ENCODE measurements at regions not wholly inside any gene's neighbourhood (a gene's known extent, or its start where the extent isn't known, plus 50 kb on each side); places are given as distances from the start of the nearest gene placed in this dataset.
A peak's percentile ranks its signal among the peaks of the same experiment; 100 is the strongest.

DNA sequence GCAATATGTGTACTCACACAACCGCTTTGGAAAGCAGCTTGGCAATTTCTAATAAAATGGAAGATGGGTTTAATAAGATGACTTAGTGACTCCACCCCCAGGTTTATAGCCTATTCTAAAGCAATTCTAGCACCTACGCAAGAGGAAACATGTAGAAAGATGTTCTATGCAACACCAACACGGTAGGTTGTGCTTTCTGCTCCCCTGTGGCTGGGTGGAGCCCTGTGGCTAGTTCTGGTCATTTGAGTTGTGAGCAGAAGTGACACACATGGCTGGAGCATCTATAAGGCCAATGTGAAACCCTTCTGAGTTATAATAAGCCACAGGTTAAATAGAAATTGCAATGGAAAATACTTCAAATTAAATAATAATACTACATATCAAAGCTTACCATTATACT lies 310.7 kb downstream of the CD83 start:
- H3K36me3 ChIP-seq, result no peaks in the 10 kb centered on the region
- H3K27ac ChIP-seq (replicated peaks), result no peak overlapping the region
- H3K4me1 ChIP-seq, result peaks cover 28% of the 10 kb centered on the region
- no peak for TF ChIP-seq CTCF (IDR thresholded peaks at IDR 0.05; ENCODE audit: borderline replicate concordance)
- H3K4me3 ChIP-seq, result no peak overlapping the region
- no peaks in the 10 kb centered on the region for H3K27me3 ChIP-seq (ENCODE audit: low read depth)
- DNase-seq, result no peak
- H3K9me3 ChIP-seq (replicated peaks), result no peaks in the 10 kb centered on the region
- intact Hi-C loops (cut with micrococcal nuclease), result no loop called here

DNA sequence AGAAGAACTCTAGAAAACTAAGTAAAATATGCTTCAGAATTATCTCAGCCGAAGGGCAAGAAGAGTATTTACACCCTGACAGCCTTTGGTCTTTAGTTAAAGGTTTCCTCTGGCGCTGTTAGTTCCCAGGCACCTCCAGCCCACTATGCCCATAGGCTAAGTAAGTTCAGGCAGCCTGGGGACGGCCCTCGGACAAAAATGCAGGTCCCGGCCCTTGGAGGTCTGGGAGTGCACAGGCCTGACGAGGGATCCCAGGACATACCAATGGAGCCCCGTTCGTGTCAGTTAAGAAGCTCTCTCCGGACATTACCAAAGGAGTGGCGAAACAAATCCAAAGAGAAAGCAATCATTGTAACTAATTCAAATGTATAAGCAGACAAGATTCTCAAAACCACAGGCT lies 311.8 kb downstream of the CD83 start:
- no peak for TF ChIP-seq CTCF (IDR thresholded peaks at IDR 0.05; ENCODE audit: borderline replicate concordance)
- Histone ChIP-seq H3K4me1 (peaks cover 25% of the 10 kb centered on the region), H3K9me3 (replicated peaks) (no peaks in the 10 kb centered on the region), H3K27ac (replicated peaks) (no peak overlapping the region), H3K36me3 (no peaks in the 10 kb centered on the region), H3K4me3 (no peak overlapping the region), H3K27me3 (ENCODE audit: low read depth) (no peaks in the 10 kb centered on the region)
- intact Hi-C loops (cut with micrococcal nuclease), result no loop called here
- no peak for DNase-seq

DNA sequence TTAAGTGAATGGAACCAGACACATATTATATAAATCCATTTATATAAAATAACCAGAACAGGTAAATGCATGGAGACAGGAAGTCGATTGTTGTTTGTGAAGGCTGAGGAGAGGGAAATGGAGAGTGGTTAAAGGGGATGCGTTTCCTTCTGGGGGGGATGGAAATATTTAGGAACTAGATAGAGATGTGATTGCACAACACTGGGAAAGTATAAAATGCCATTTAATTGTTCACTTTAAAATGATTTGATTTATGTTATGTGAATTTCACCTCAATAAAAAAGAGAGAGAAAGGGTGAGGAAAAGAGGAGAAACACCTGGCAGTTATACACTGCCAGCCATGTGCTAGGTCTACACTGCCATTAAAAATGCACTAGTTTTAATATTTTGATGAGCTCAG lies 312.6 kb downstream of the CD83 start:
- H3K4me3 ChIP-seq, result no peak overlapping the region
- intact Hi-C loops (cut with micrococcal nuclease), result no loop called here
- H3K27me3 ChIP-seq (ENCODE audit: low read depth), result no peaks in the 10 kb centered on the region
- TF ChIP-seq CTCF (IDR thresholded peaks at IDR 0.05; ENCODE audit: borderline replicate concordance), result no peak
- H3K27ac ChIP-seq (replicated peaks), result no peak overlapping the region
- no peaks in the 10 kb centered on the region for H3K36me3 ChIP-seq
- peaks cover 32% of the 10 kb centered on the region for H3K4me1 ChIP-seq
- DNase-seq, result no peak
- no peaks in the 10 kb centered on the region for H3K9me3 ChIP-seq (replicated peaks)

- TF ChIP-seq CTCF (IDR thresholded peaks at IDR 0.05; ENCODE audit: borderline replicate concordance), result no peak
- no peaks in the 10 kb centered on the region for H3K27me3 ChIP-seq (ENCODE audit: low read depth)
- no peaks in the 10 kb centered on the region for H3K36me3 ChIP-seq
- peak overlapping the region; percentile 59 for H3K4me3 ChIP-seq
- no peaks in the 10 kb centered on the region for H3K9me3 ChIP-seq (replicated peaks)
- no peak for DNase-seq
- peak overlapping the region; percentile 81 for H3K27ac ChIP-seq (replicated peaks)
- intact Hi-C loops (cut with micrococcal nuclease), result no loop called here
- H3K4me1 ChIP-seq, result peaks cover 35% of the 10 kb centered on the region
Measured at GRCh38 chr6:14431385-14432330, 314.1 kb downstream of the CD83 start.

DNA sequence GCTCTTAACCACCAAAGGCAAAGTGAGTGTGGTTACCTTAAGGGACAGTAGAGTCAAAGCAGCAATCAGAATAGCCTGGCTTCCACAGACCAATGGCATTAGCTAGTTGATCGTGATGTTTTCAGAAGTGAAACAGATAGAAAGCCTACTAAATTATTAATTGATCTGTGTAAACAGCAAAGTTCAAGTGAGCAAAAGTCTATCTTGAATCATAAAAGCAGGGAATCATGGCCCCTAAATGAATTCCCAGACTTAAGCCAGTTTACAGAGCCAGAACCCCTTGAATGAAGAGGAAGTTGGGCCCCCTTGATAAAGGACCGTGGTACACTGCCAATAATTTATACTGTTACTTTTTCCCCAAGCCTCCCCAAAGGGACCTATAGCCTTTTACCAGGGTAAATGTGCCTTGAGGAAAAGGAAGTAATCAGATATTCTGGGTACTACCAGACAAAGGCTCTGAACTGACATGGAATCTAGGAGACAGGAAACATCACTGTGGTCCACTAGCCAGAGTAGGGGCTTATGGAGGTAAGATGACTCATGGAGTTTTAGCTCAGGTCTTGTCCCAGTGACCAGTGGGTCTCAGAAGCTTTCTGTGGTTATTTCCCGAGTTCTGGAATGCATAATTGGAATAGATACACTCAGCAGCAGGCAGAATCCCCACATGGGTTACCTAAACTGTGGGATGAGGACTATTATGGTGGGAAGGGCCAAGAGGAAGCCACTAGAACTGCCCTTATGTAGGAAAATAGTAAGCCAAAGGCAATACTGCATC lies 317.5 kb downstream of the CD83 start:
- Histone ChIP-seq H3K9me3 (replicated peaks) (no peaks in the 10 kb centered on the region), H3K4me3 (no peak overlapping the region), H3K27me3 (ENCODE audit: low read depth) (no peaks in the 10 kb centered on the region), H3K4me1 (peaks cover 49% of the 10 kb centered on the region), H3K36me3 (no peaks in the 10 kb centered on the region), H3K27ac (replicated peaks) (no peak overlapping the region)
- no peak for TF ChIP-seq CTCF (IDR thresholded peaks at IDR 0.05; ENCODE audit: borderline replicate concordance)
- no peak for DNase-seq
- intact Hi-C loops (cut with micrococcal nuclease), result no loop called here
